OCI-LY7 (cell line): ENCODE measurements at regions not wholly inside any gene's neighbourhood (a gene's known extent, or its start where the extent isn't known, plus 50 kb on each side); places are given as distances from the start of the nearest gene placed in this dataset.
"Not testable (repeated sequence)": the region's sequence is repeated elsewhere in the genome, so short reads cannot be mapped to it uniquely, and the experiment has no call there.

Source experiments
- BruUV-seq: library from RNA; stranded (reverse); fragments of 400-500 nt; replicated peaks from 2 replicates; lab custom pipeline; 2021; lab: Mats Ljungman, UMichigan
- CTCF ChIA-PET: fragments of 300-600 bp; sonication (Branson Sonifier 250); formaldehyde crosslinking; loops from one replicate; lab custom pipeline; 2022; ENCODE audit warnings: antibody characterized with exemption; ENCODE audit not compliant: unreplicated experiment; lab: Charles Lee
- POLR2A ChIA-PET: fragments of 300-600 bp; sonication (Branson Sonifier 250); formaldehyde crosslinking; loops from one replicate; lab custom pipeline; 2022; ENCODE audit warnings: antibody characterized with exemption; lab: Charles Lee
- DNase-seq: peaks from one replicate; pipeline ENCODE4 v3.0.0-alpha.2; 2015; ENCODE audit warnings: low spot score
- H2AFZ ChIP-seq: fragments of 200-600 bp; sonication (generic), shearing (Covaris generic); 2 replicates; pipeline ENCODE4 v1.6.1; 2014; ENCODE audit warnings: mild to moderate bottlenecking, antibody characterized with exemption, low read length, moderate library complexity
- H3K27ac ChIP-seq: fragments of 200-600 bp; sonication (generic); 2 replicates; pipeline ENCODE4 v1.5.1; 2014; ENCODE audit warnings: mixed run types, low read depth, mild to moderate bottlenecking, moderate library complexity, low read length, inconsistent platforms; ENCODE audit not compliant: poor library complexity, severe bottlenecking
- H3K36me3 ChIP-seq: fragments of 200-600 bp; sonication (generic); 2 replicates; pipeline ENCODE4 v1.6.1; 2014; ENCODE audit warnings: mild to moderate bottlenecking, antibody characterized with exemption, low read length, moderate library complexity, mixed read lengths; ENCODE audit not compliant: insufficient read depth
- H3K4me1 ChIP-seq: fragments of 200-600 bp; sonication (generic); 2 replicates; pipeline ENCODE4 v1.5.1; 2014; ENCODE audit warnings: mild to moderate bottlenecking, low read length; ENCODE audit not compliant: insufficient read depth, poor library complexity, severe bottlenecking
- H3K4me2 ChIP-seq: fragments of 200-600 bp; sonication (generic); 2 replicates; pipeline ENCODE4 v1.6.1; 2014; ENCODE audit warnings: mild to moderate bottlenecking, low read length
- H3K4me3 ChIP-seq: fragments of 200-600 bp; sonication (generic); 2 replicates; pipeline ENCODE4 v1.5.1; 2014; ENCODE audit warnings: mild to moderate bottlenecking, low read depth, low read length; ENCODE audit not compliant: poor library complexity, severe bottlenecking
- H3K79me2 ChIP-seq: fragments of 200-600 bp; sonication (generic); 2 replicates; pipeline ENCODE4 v1.6.1; 2016; ENCODE audit warnings: low read depth, mild to moderate bottlenecking, low read length, moderate library complexity, mixed read lengths; ENCODE audit not compliant: insufficient read depth
- H3K9me2 ChIP-seq: fragments of 200-600 bp; sonication (generic); 2 replicates; pipeline ENCODE4 v1.6.1; 2016; ENCODE audit warnings: mild to moderate bottlenecking, low read length, mixed read lengths; ENCODE audit not compliant: insufficient read depth
- H3K9me3 ChIP-seq: fragments of 200-600 bp; sonication (generic); 2 replicates; pipeline ENCODE4 v1.6.1; 2014; ENCODE audit warnings: mild to moderate bottlenecking, mixed run types, low read length, mixed read lengths
- H4K20me1 ChIP-seq: fragments of 200-600 bp; sonication (generic); 2 replicates; pipeline ENCODE4 v1.6.1; 2014; ENCODE audit warnings: mild to moderate bottlenecking, antibody characterized with exemption, low read length, moderate library complexity, mixed read lengths; ENCODE audit not compliant: insufficient read depth
- CTCF ChIP-seq: fragments of 200-600 bp; sonication (generic); conservative IDR thresholded peaks from 2 replicates; pipeline ENCODE4 v1.5.1; 2014; ENCODE audit warnings: mild to moderate bottlenecking, antibody characterized with exemption, low read length, moderate library complexity, mixed read lengths
- EZH2phosphoT487 ChIP-seq: fragments of 200-600 bp; sonication (generic); IDR thresholded peaks from 2 replicates; pipeline ENCODE4 v1.6.1; 2018; ENCODE audit warnings: low read depth, borderline replicate concordance, mild to moderate bottlenecking, mixed run types, antibody characterized with exemption, low read length, moderate library complexity, mixed read lengths
- intact Hi-C: fragments of 100-400 bp; cut with micrococcal nuclease; formaldehyde crosslinking; loops from one replicate; pipeline ENCODE4 v1.10.0; 2022; ENCODE audit not compliant: unreplicated experiment

- CTCF ChIA-PET = interaction anchor here (0.6 kb wide), 1 partner anchor 242 kb away, joined by 3 read pairs; no protein-coding TSS in a partner anchor
- BruUV-seq, H3K9me3 ChIP-seq, H3K9me2 ChIP-seq, H3K4me1 ChIP-seq, H3K4me3 ChIP-seq, POLR2A ChIA-PET, H3K36me3 ChIP-seq, DNase-seq, H3K79me2 ChIP-seq, H4K20me1 ChIP-seq, H3K27ac ChIP-seq, H2AFZ ChIP-seq, intact Hi-C loops, H3K4me2 ChIP-seq: not testable (repeated sequence)
These were observed 116.0 kb upstream of the ETV3 start for GRCh38 chr1:157254183-157254582.

GRCh38 chr1:157252473-157252872 lies 114.3 kb upstream of the ETV3 start:
- no peak overlapping the region for H2AFZ ChIP-seq
- intact Hi-C loops = no loop called here
- H3K4me1 ChIP-seq = no peaks in the 10 kb centered on the region
- H3K79me2 ChIP-seq = no peaks in the 10 kb centered on the region
- ChIA-PET CTCF (no interaction called here), POLR2A (no interaction called here)
- H3K36me3 ChIP-seq = no peaks in the 10 kb centered on the region
- no peaks in the 10 kb centered on the region for H3K9me2 ChIP-seq
- TF ChIP-seq EZH2phosphoT487 (no peak), CTCF (no peak)
- H3K4me2 ChIP-seq = no peak overlapping the region
- H3K4me3 ChIP-seq = no peak overlapping the region
- H3K27ac ChIP-seq = no peak overlapping the region
- H3K9me3 ChIP-seq = no peaks in the 10 kb centered on the region
- H4K20me1 ChIP-seq = no peaks in the 10 kb centered on the region
- BruUV-seq = no TSS peak
- DNase-seq = no peak

GRCh38 chr1:157249739-157250138 lies 111.5 kb upstream of the ETV3 start:
- Histone ChIP-seq H4K20me1 (no peaks in the 10 kb centered on the region), H3K27ac (no peak overlapping the region), H3K4me3 (no peak overlapping the region), H3K9me3 (no peaks in the 10 kb centered on the region), H3K4me2 (no peak overlapping the region), H3K4me1 (no peaks in the 10 kb centered on the region), H3K36me3 (no peaks in the 10 kb centered on the region), H3K79me2 (no peaks in the 10 kb centered on the region), H2AFZ (no peak overlapping the region), H3K9me2 (no peaks in the 10 kb centered on the region)
- TF ChIP-seq EZH2phosphoT487 = no peak
- no peak for TF ChIP-seq CTCF
- ChIA-PET CTCF (no interaction called here), POLR2A (no interaction called here)
- no peak for DNase-seq
- intact Hi-C loops = no loop called here
- no TSS peak for BruUV-seq
